NT2/D1 (cell line): ENCODE measurements at regions not wholly inside any gene's neighbourhood (a gene's known extent, or its start where the extent isn't known, plus 50 kb on each side); places are given as distances from the start of the nearest gene placed in this dataset.

Experiments used
- SUZ12 ChIP-seq: IDR thresholded peaks from 2 replicates; pipeline ENCODE4 v1.6.1; 2011; ENCODE audit not compliant: insufficient read length, insufficient read depth; ENCODE audit errors: extremely low read depth
- YY1 ChIP-seq: IDR thresholded peaks from 2 replicates; pipeline ENCODE4 v1.6.1; 2011; ENCODE audit not compliant: insufficient read length, insufficient read depth
- ZNF274 ChIP-seq: IDR thresholded peaks from 2 replicates; pipeline ENCODE4 v1.6.1; 2011; ENCODE audit warnings: mild to moderate bottlenecking, low read depth, low read length

- no peak for TF ChIP-seq YY1
- no peak for TF ChIP-seq SUZ12
- TF ChIP-seq ZNF274 = no peak
Observed at GRCh38 chr3:53998980-53999379, 107.3 kb upstream of the SELENOK start.
